Esophagus squamous epithelium (tissue), 4 donors: ENCODE measurements at regions not wholly inside any gene's neighbourhood (a gene's known extent, or its start where the extent isn't known, plus 50 kb on each side); places are given as distances from the start of the nearest gene placed in this dataset.
"Not testable (repeated sequence)": the region's sequence is repeated elsewhere in the genome, so short reads cannot be mapped to it uniquely, and the experiment has no call there.

ENCODE experiments used
- POLR2A ChIP-seq, 4 donors: fragments of 450-650 bp; IDR thresholded peaks; one replicate each; pipeline ENCODE4 v1.6.1; 2017; ENCODE audit warnings: antibody characterized with exemption in 4 of 4, mild to moderate bottlenecking in 4 of 4, moderate library complexity in 3 of 4
- TF ChIP-seq, protein P1 (sequence below), 6 experiments: fragments of 450-650 bp in 4 of 6; fragments of 200-600 bp in 2 of 6; sonication (generic) in 2 of 6; IDR thresholded peaks; one replicate each; pipeline ENCODE4 v1.5.1; 2016 to 2019; ENCODE audit warnings: antibody characterized with exemption in 6 of 6, mild to moderate bottlenecking in 4 of 6, moderate library complexity in 4 of 6

DNA sequence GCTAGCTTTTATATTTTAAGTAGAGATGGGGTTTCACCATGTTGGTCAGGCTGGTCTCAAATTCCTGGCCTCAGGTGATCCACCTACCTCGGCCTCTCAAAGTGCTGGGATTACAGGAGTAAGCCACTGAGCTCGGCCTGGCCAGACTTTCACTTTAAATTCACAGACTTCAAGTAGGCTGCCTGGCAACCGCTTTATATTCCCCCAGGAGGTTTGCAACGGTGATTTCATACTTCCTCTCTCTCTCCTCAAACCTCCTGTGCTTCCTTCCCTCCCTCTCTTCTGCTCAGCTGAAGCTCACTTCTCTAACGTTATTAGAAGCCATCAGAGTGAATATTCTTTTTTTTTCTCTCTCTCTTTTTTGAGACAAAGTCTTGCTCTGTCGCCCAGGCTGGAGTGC is 118.8 kb downstream of the SEPTIN7 start:
- TF ChIP-seq, protein P1, sequence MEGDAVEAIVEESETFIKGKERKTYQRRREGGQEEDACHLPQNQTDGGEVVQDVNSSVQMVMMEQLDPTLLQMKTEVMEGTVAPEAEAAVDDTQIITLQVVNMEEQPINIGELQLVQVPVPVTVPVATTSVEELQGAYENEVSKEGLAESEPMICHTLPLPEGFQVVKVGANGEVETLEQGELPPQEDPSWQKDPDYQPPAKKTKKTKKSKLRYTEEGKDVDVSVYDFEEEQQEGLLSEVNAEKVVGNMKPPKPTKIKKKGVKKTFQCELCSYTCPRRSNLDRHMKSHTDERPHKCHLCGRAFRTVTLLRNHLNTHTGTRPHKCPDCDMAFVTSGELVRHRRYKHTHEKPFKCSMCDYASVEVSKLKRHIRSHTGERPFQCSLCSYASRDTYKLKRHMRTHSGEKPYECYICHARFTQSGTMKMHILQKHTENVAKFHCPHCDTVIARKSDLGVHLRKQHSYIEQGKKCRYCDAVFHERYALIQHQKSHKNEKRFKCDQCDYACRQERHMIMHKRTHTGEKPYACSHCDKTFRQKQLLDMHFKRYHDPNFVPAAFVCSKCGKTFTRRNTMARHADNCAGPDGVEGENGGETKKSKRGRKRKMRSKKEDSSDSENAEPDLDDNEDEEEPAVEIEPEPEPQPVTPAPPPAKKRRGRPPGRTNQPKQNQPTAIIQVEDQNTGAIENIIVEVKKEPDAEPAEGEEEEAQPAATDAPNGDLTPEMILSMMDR (IDR thresholded peaks at IDR 0.05): not testable (repeated sequence)
- not testable (repeated sequence) for TF ChIP-seq POLR2A (IDR thresholded peaks at IDR 0.05)
